ENCODE measurements at regions not wholly inside any gene's neighbourhood (a gene's known extent, or its start where the extent isn't known, plus 50 kb on each side); places are given as distances from the start of the nearest gene placed in this dataset.

- no peak for TF ChIP-seq CTCF (IDR thresholded peaks at IDR 0.05; ENCODE audit: low read depth, low read length)
Observed at GRCh38 chr12:77741974-77742517, 88.6 kb upstream of the NAV3 start.

GRCh38 chr12:77736219-77736965 is 94.3 kb upstream of the NAV3 start:
- TF ChIP-seq CTCF (IDR thresholded peaks at IDR 0.05; ENCODE audit: low read depth, low read length): no peak
- H3K4me3 ChIP-seq (ENCODE audit: low read depth, low read length): no peak overlapping the region

More at GRCh38 chr12:77741974-77742517, 88.6 kb upstream of the NAV3 start:
- H3K4me3 ChIP-seq (ENCODE audit: low read depth, low read length): no peak overlapping the region

- no peak for TF ChIP-seq CTCF (IDR thresholded peaks at IDR 0.05; ENCODE audit: low read depth, low read length)
- H3K4me3 ChIP-seq (ENCODE audit: low read depth, low read length): no peak overlapping the region
Observed at GRCh38 chr12:77734214-77734883, 96.3 kb upstream of the NAV3 start.

- H3K4me3 ChIP-seq (ENCODE audit: low read depth, low read length): no peak overlapping the region
- TF ChIP-seq CTCF (IDR thresholded peaks at IDR 0.05; ENCODE audit: low read depth, low read length): no peak
Observed at GRCh38 chr12:77728018-77728417, 102.7 kb upstream of the NAV3 start.

GRCh38 chr12:77727442-77728001 is 103.2 kb upstream of the NAV3 start:
- no peak for TF ChIP-seq CTCF (IDR thresholded peaks at IDR 0.05; ENCODE audit: low read depth, low read length)
- no peak overlapping the region for H3K4me3 ChIP-seq (ENCODE audit: low read depth, low read length)

- no peak for TF ChIP-seq CTCF (IDR thresholded peaks at IDR 0.05; ENCODE audit: low read depth, low read length)
- no peak overlapping the region for H3K4me3 ChIP-seq (ENCODE audit: low read depth, low read length)
Observed at GRCh38 chr12:77725611-77726010, 105.1 kb upstream of the NAV3 start.
